ENCODE measurements at regions not wholly inside any gene's neighbourhood (a gene's known extent, or its start where the extent isn't known, plus 50 kb on each side); places are given as distances from the start of the nearest gene placed in this dataset.

GRCh38 chr6:155778336-155778735 is 322.7 kb upstream of the NOX3 start:
- no TSS peak for BruUV-seq (replicated peaks)
- POLR2A ChIA-PET, result no interaction called here
- TF ChIP-seq CEBPB (IDR thresholded peaks at IDR 0.05; ENCODE audit: low read depth), result no peak
- TF ChIP-seq ATF3 (IDR thresholded peaks at IDR 0.05), result no peak
- no peak for TF ChIP-seq EZH2phosphoT487 (IDR thresholded peaks at IDR 0.05; ENCODE audit: borderline replicate concordance)
- TF ChIP-seq POLR2AphosphoS5 (IDR thresholded peaks at IDR 0.05; ENCODE audit: low read depth, low read length), result no peak
- TF ChIP-seq YY1 (IDR thresholded peaks at IDR 0.05; ENCODE audit: extremely low read depth, insufficient replicate concordance, low read depth, low read length), result no peak
- no peak for TF ChIP-seq SP1 (IDR thresholded peaks at IDR 0.05; ENCODE audit: low read depth)
- no peak for TF ChIP-seq FOSL1 (IDR thresholded peaks at IDR 0.05; ENCODE audit: low read depth)
- TF ChIP-seq TCF7L2 (IDR thresholded peaks at IDR 0.05; ENCODE audit: borderline replicate concordance, extremely low read depth, insufficient read depth, insufficient read length), result no peak
- TF ChIP-seq ZBTB33 (IDR thresholded peaks at IDR 0.05; ENCODE audit: extremely low read depth, insufficient replicate concordance, low read length), result no peak
- TF ChIP-seq SIN3A (IDR thresholded peaks at IDR 0.05; ENCODE audit: low read depth), result no peak
- no peak for TF ChIP-seq ZFX (IDR thresholded peaks at IDR 0.05)
- no peak for TF ChIP-seq RAD21 (IDR thresholded peaks at IDR 0.05; ENCODE audit: low read depth)

More at GRCh38 chr6:155778336-155778735, 322.7 kb upstream of the NOX3 start:
- Histone ChIP-seq H3K4me3 (replicated peaks in 1 of 2; ENCODE audit: low read depth in 1 of 2, low read length in 2 of 2) (no peak overlapping the region), H3K27ac (ENCODE audit: low read depth, low read length) (no peak overlapping the region), H3K36me3 (ENCODE audit: control insufficient read depth in 1 of 2, insufficient read depth in 2 of 2, low read length in 2 of 2) (no peaks in the 10 kb centered on the region), H4K20me1 (ENCODE audit: insufficient read depth) (no peaks in the 10 kb centered on the region), H3K27me3 (ENCODE audit: insufficient read depth, low read length) (no peaks in the 10 kb centered on the region), H3K79me2 (ENCODE audit: insufficient read depth, low read length) (no peaks in the 10 kb centered on the region), H3K9me3 (ENCODE audit: control insufficient read depth in 1 of 2, insufficient read depth in 1 of 2, low read depth in 1 of 2, low read length in 2 of 2) (no peaks in the 10 kb centered on the region), H3K9ac (ENCODE audit: low read length) (no peak overlapping the region), H3K4me1 (ENCODE audit: control insufficient read depth in 1 of 2, insufficient read depth in 2 of 2, low read length in 2 of 2) (peaks cover 24 to 27% of the 10 kb centered on the region in 2 experiments), H3K4me2 (ENCODE audit: low read length) (no peak overlapping the region), H3K9me2 (ENCODE audit: insufficient read depth) (no peaks in the 10 kb centered on the region), H2AFZ (ENCODE audit: low read depth, low read length, poor library complexity, severe bottlenecking) (peak overlapping the region; percentile 20)
- intact Hi-C loops (cut with micrococcal nuclease), result no loop called here
- DNase-seq (ENCODE audit: low read depth, low spot score) (no peak), ATAC-seq (no peak)
- ChIA-PET RAD21 (ENCODE audit: low non-redundant PET in 1 of 2, low total read pairs in 2 of 2, uncharacterized antibody in 2 of 2, unreplicated experiment in 2 of 2) (no interaction called here), CTCF (no interaction called here)
